HTR-8/SVneo (cell line): ENCODE measurements at regions not wholly inside any gene's neighbourhood (a gene's known extent, or its start where the extent isn't known, plus 50 kb on each side); places are given as distances from the start of the nearest gene placed in this dataset.
"Not testable (repeated sequence)": the region's sequence is repeated elsewhere in the genome, so short reads cannot be mapped to it uniquely, and the experiment has no call there.

ENCODE experiments used
- DNase-seq: peaks from one replicate; pipeline ENCODE4 v3.0.0; 2011; ENCODE audit warnings: low spot score, mixed read lengths; ENCODE audit not compliant: insufficient read length
- FAIRE-seq: peaks from 2 replicates; lab custom pipeline; 2011; peaks lifted over from hg19 to GRCh38; lab: Jason Lieb, UNC

GRCh38 chr20:55937283-55937682, 68.0 kb downstream of the CBLN4 start:
- FAIRE-seq (peak; percentile 9), DNase-seq (no peak)

- FAIRE-seq (no peak), DNase-seq (no peak)
These were observed 69.1 kb downstream of the CBLN4 start for GRCh38 chr20:55936209-55936595.

GRCh38 chr20:55935448-55936208, 69.7 kb downstream of the CBLN4 start:
- DNase-seq (no peak), FAIRE-seq (no peak)

GRCh38 chr20:55934146-55934545, 71.2 kb downstream of the CBLN4 start:
- no peak for DNase-seq
- peak; percentile 38 for FAIRE-seq

GRCh38 chr20:55930876-55931275, 74.4 kb downstream of the CBLN4 start:
- FAIRE-seq: peak; percentile 16
- not testable (repeated sequence) for DNase-seq

- peak; percentile 23 for FAIRE-seq
These were observed 77.1 kb downstream of the CBLN4 start for GRCh38 chr20:55928266-55928665.

GRCh38 chr20:55919956-55920355, 85.4 kb downstream of the CBLN4 start:
- FAIRE-seq (no peak), DNase-seq (no peak)

More at GRCh38 chr20:55928266-55928665, 77.1 kb downstream of the CBLN4 start:
- no peak for DNase-seq

GRCh38 chr20:55919319-55919718, 86.0 kb downstream of the CBLN4 start:
- no peak for DNase-seq
- FAIRE-seq: peak; percentile 68

- no peak for FAIRE-seq
- DNase-seq: no peak
These were observed 86.8 kb downstream of the CBLN4 start for GRCh38 chr20:55918471-55918870.

- DNase-seq (no peak), FAIRE-seq (no peak)
These were observed 112.3 kb downstream of the CBLN4 start for GRCh38 chr20:55893031-55893430.

GRCh38 chr20:55888685-55889084, 116.6 kb downstream of the CBLN4 start:
- no peak for DNase-seq
- peak; percentile 73 for FAIRE-seq

GRCh38 chr20:55882910-55883309, 122.4 kb downstream of the CBLN4 start:
- DNase-seq: no peak
- no peak for FAIRE-seq

- no peak for FAIRE-seq
These were observed 123.0 kb downstream of the CBLN4 start for GRCh38 chr20:55882286-55882685.

GRCh38 chr20:55881204-55881603, 124.1 kb downstream of the CBLN4 start:
- DNase-seq: no peak
- FAIRE-seq: peak; percentile 65

More at GRCh38 chr20:55882286-55882685, 123.0 kb downstream of the CBLN4 start:
- DNase-seq: no peak

- DNase-seq: no peak
- FAIRE-seq: no peak
These were observed 125.0 kb downstream of the CBLN4 start for GRCh38 chr20:55880361-55880760.

- FAIRE-seq (peak; percentile 55), DNase-seq (no peak)
These were observed 150.3 kb downstream of the CBLN4 start for GRCh38 chr20:55855052-55855451.

- DNase-seq (no peak), FAIRE-seq (peak; percentile 76)
These were observed 175.0 kb downstream of the CBLN4 start for GRCh38 chr20:55830121-55830827.

GRCh38 chr20:55805138-55805537, 200.2 kb downstream of the CBLN4 start:
- DNase-seq (no peak), FAIRE-seq (peak; percentile 64)

- DNase-seq (no peak), FAIRE-seq (no peak)
These were observed 204.6 kb downstream of the CBLN4 start for GRCh38 chr20:55800552-55801245.

- DNase-seq (no peak), FAIRE-seq (no peak)
These were observed 211.3 kb downstream of the CBLN4 start for GRCh38 chr20:55793986-55794385.

GRCh38 chr20:55792049-55792448, 213.3 kb downstream of the CBLN4 start:
- FAIRE-seq (no peak), DNase-seq (no peak)
